Loucy (cell line): ENCODE measurements at regions not wholly inside any gene's neighbourhood (a gene's known extent, or its start where the extent isn't known, plus 50 kb on each side); places are given as distances from the start of the nearest gene placed in this dataset.

Experiments
- H2AFZ ChIP-seq: fragments of 200-600 bp; sonication (generic); 2 replicates; pipeline ENCODE4 v1.6.0; 2016; ENCODE audit warnings: antibody characterized with exemption, mild to moderate bottlenecking, low read length, moderate library complexity
- H3F3A ChIP-seq: fragments of 200-600 bp; 2 replicates; pipeline ENCODE4 v1.6.0; 2016; ENCODE audit warnings: antibody characterized with exemption, low read depth, mild to moderate bottlenecking
- H3K27me3 ChIP-seq: fragments of 200-600 bp; sonication (generic); 2 replicates; pipeline ENCODE4 v1.6.1; 2014; ENCODE audit warnings: low read length, mild to moderate bottlenecking; ENCODE audit not compliant: insufficient read depth, poor library complexity, severe bottlenecking
- H3K36me3 ChIP-seq: fragments of 200-600 bp; sonication (generic); 2 replicates; pipeline ENCODE4 v1.6.1; 2016; ENCODE audit warnings: low read length; ENCODE audit not compliant: insufficient read depth
- H3K4me1 ChIP-seq: fragments of 200-600 bp; sonication (generic); 2 replicates; pipeline ENCODE4 v1.5.1; 2014; ENCODE audit warnings: low read length, mild to moderate bottlenecking; ENCODE audit not compliant: insufficient read depth, poor library complexity, severe bottlenecking
- H3K4me2 ChIP-seq: fragments of 200-600 bp; sonication (generic); 2 replicates; pipeline ENCODE4 v1.6.0; 2014; ENCODE audit warnings: antibody characterized with exemption, low read length, low read depth, mild to moderate bottlenecking; ENCODE audit not compliant: poor library complexity, severe bottlenecking
- H3K4me3 ChIP-seq: fragments of 200-600 bp; sonication (generic); 2 replicates; pipeline ENCODE4 v1.5.1; 2014; ENCODE audit warnings: low read length, mild to moderate bottlenecking, mixed read lengths; ENCODE audit not compliant: poor library complexity, severe bottlenecking
- H3K79me2 ChIP-seq: fragments of 200-600 bp; sonication (generic); 2 replicates; pipeline ENCODE4 v1.6.1; 2014; ENCODE audit warnings: low read length; ENCODE audit not compliant: insufficient read depth
- H3K9ac ChIP-seq: fragments of 200-600 bp; sonication (generic); 2 replicates; pipeline ENCODE4 v1.6.0; 2014; ENCODE audit warnings: mild to moderate bottlenecking, low read depth, low read length, moderate library complexity; ENCODE audit not compliant: poor library complexity, severe bottlenecking
- H3K9me2 ChIP-seq: fragments of 200-600 bp; sonication (generic); replicated peaks from 2 replicates; pipeline ENCODE4 v1.6.1; 2016; ENCODE audit warnings: low read depth, low read length, mixed read lengths
- H3K9me3 ChIP-seq: fragments of 200-600 bp; sonication (generic); 2 replicates; pipeline ENCODE4 v1.6.1; 2014; ENCODE audit warnings: mild to moderate bottlenecking, antibody characterized with exemption, low read length, low read depth; ENCODE audit not compliant: insufficient read depth
- H4K20me1 ChIP-seq: fragments of 200-600 bp; sonication (generic); 2 replicates; pipeline ENCODE4 v1.6.0; 2014; ENCODE audit warnings: antibody characterized with exemption, low read length, mild to moderate bottlenecking; ENCODE audit not compliant: insufficient read depth, poor library complexity, severe bottlenecking
- CTCF ChIP-seq: fragments of 200-600 bp; sonication (generic); conservative IDR thresholded peaks from 2 replicates; pipeline ENCODE4 v1.5.1; 2014; ENCODE audit warnings: mild to moderate bottlenecking, antibody characterized with exemption, low read length
- EZH2phosphoT487 ChIP-seq: fragments of 200-600 bp; IDR thresholded peaks from 2 replicates; pipeline ENCODE4 v1.6.1; 2018; ENCODE audit warnings: antibody characterized with exemption, mild to moderate bottlenecking, moderate library complexity, borderline replicate concordance

GRCh38 chr16:85998171-85998867 is 99.4 kb downstream of the IRF8 start:
- Histone ChIP-seq H3K27me3 (no peaks in the 10 kb centered on the region), H3K79me2 (no peaks in the 10 kb centered on the region), H3F3A (no peaks in the 10 kb centered on the region), H3K9me2 (no peaks in the 10 kb centered on the region), H3K4me2 (no peak overlapping the region), H2AFZ (peak overlapping the region; percentile 30; the same call in 1 of the 2 replicates), H4K20me1 (no peaks in the 10 kb centered on the region), H3K4me1 (no peaks in the 10 kb centered on the region), H3K4me3 (no peak overlapping the region), H3K36me3 (no peaks in the 10 kb centered on the region), H3K9me3 (no peaks in the 10 kb centered on the region), H3K9ac (no peak overlapping the region)
- TF ChIP-seq EZH2phosphoT487 (no peak), CTCF (no peak)

- Histone ChIP-seq H3F3A (no peaks in the 10 kb centered on the region), H3K4me1 (no peaks in the 10 kb centered on the region), H3K9me2 (no peaks in the 10 kb centered on the region), H2AFZ (peak overlapping the region; percentile 30; the same call in 1 of the 2 replicates), H3K9me3 (no peaks in the 10 kb centered on the region), H3K4me3 (no peak overlapping the region), H3K79me2 (no peaks in the 10 kb centered on the region), H3K36me3 (no peaks in the 10 kb centered on the region), H3K9ac (no peak overlapping the region), H4K20me1 (no peaks in the 10 kb centered on the region), H3K4me2 (no peak overlapping the region), H3K27me3 (no peaks in the 10 kb centered on the region)
- TF ChIP-seq EZH2phosphoT487: no peak
- no peak for TF ChIP-seq CTCF
These were observed 100.1 kb downstream of the IRF8 start for GRCh38 chr16:85998868-85999729.

- no peaks in the 10 kb centered on the region for H3K9me3 ChIP-seq
These were observed 100.8 kb downstream of the IRF8 start for GRCh38 chr16:85999778-86000177.

More at GRCh38 chr16:85999778-86000177, 100.8 kb downstream of the IRF8 start:
- Histone ChIP-seq H3K4me3 (no peak overlapping the region), H3K36me3 (no peaks in the 10 kb centered on the region), H3K27me3 (no peaks in the 10 kb centered on the region), H3K79me2 (no peaks in the 10 kb centered on the region), H3F3A (no peaks in the 10 kb centered on the region), H3K9me2 (no peaks in the 10 kb centered on the region), H3K4me2 (no peak overlapping the region), H2AFZ (no peak overlapping the region), H3K4me1 (no peaks in the 10 kb centered on the region), H3K9ac (no peak overlapping the region), H4K20me1 (no peaks in the 10 kb centered on the region)
- TF ChIP-seq CTCF: no peak
- TF ChIP-seq EZH2phosphoT487: no peak
